H1 (cell line): ENCODE measurements at regions not wholly inside any gene's neighbourhood (a gene's known extent, or its start where the extent isn't known, plus 50 kb on each side); places are given as distances from the start of the nearest gene placed in this dataset. TPM values are rescaled to one million over a fixed set of nuclear protein-coding genes. Genes with fewer than 3 reads are reported as not detected.

Experiments
- microRNA-seq, 2 experiments: library from miRNA; unstranded; fragments of <30 nt; microRNA quantifications; one replicate each; pipeline versions ENCODE4 to v1.2.0, GENCODE V29; 2016 to 2020; ENCODE audit warnings: borderline microRNAs expressed in 2 of 2, borderline number of aligned reads in 2 of 2, borderline replicate concordance in 1 of 2
- small RNA-seq: library from polyadenylated mRNA; stranded (forward); fragments of <200 nt; extraction: miRNeasy Mini kit (QIAGEN cat#:217004); gene quantifications from one replicate; pipeline ENCODE3, GENCODE V24; 2013; ENCODE audit not compliant: insufficient read depth

Small RNA genes in the stretch of these regions (microRNA-seq; reads per million reads assigned to microRNA genes)
- 0 to 1.2 reads per million in 2 experiments for gene MIR6516

Small RNA genes in the stretch of these regions (small RNA-seq; reads per million reads assigned to genes)
- not detected for gene RF00017
- not detected for gene SCARNA16
